ENCODE measurements at regions not wholly inside any gene's neighbourhood (a gene's known extent, or its start where the extent isn't known, plus 50 kb on each side); places are given as distances from the start of the nearest gene placed in this dataset.

GRCh38 chr9:81473206-81473605 lies 216.1 kb downstream of the TLE1 start:
- TF ChIP-seq POLR2A (IDR thresholded peaks at IDR 0.05): no peak
- no peak for TF ChIP-seq CTCF (IDR thresholded peaks at IDR 0.05)

Measured in adrenal gland (tissue), 5 donors.